K562 (cell line): ENCODE measurements at regions not wholly inside any gene's neighbourhood (a gene's known extent, or its start where the extent isn't known, plus 50 kb on each side); places are given as distances from the start of the nearest gene placed in this dataset.

ENCODE experiments used
- CXXC5 ChIP-seq: fragments of 250-450 bp; sonication (Bioruptor Pico); IDR thresholded peaks from 2 replicates; pipeline ENCODE4 v1.8.0; 2022; ENCODE audit warnings: inconsistent platforms, mild to moderate bottlenecking, moderate library complexity
- MYBL2 ChIP-seq, 2 experiments: fragments of 450-650 bp in 1 of 2; sonication (generic) in 1 of 2; formaldehyde crosslinking in 1 of 2; IDR thresholded peaks; 2 replicates each; pipeline versions ENCODE4 v1.6.1 to v1.8.1; 2017 to 2022; ENCODE audit warnings: borderline replicate concordance in 1 of 2, inconsistent platforms in 1 of 2, low read depth in 1 of 2, mild to moderate bottlenecking in 1 of 2, missing genetic modification reagents in 1 of 2, moderate library complexity in 1 of 2
- NCOA2 ChIP-seq, 2 experiments: fragments of 450-650 bp; IDR thresholded peaks; 2 replicates each; pipeline ENCODE4 v1.6.1; 2018; ENCODE audit warnings: mild to moderate bottlenecking in 2 of 2, moderate library complexity in 1 of 2; ENCODE audit not compliant: partially characterized antibody in 2 of 2
- SIN3A ChIP-seq, 2 experiments: fragments of 150-350 bp in 1 of 2; IDR thresholded peaks; 2 replicates each; pipeline ENCODE4 v1.6.1; 2011 to 2016; ENCODE audit warnings: borderline replicate concordance in 2 of 2, low read depth in 2 of 2, low read length in 2 of 2, mild to moderate bottlenecking in 2 of 2, moderate library complexity in 2 of 2; ENCODE audit not compliant: control insufficient read depth in 1 of 2
- SMARCE1 ChIP-seq: fragments of 450-650 bp; IDR thresholded peaks from 2 replicates; pipeline ENCODE4 v1.7.1; 2016; ENCODE audit warnings: mild to moderate bottlenecking
- TF ChIP-seq, protein P1 (sequence below), 3 experiments: IDR thresholded peaks in 2 of 3; conservative IDR thresholded peaks in 1 of 3; 2 replicates each; pipeline ENCODE4 v1.5.1; 2011 to 2012; ENCODE audit warnings: low read length in 3 of 3, mild to moderate bottlenecking in 3 of 3, control low read depth in 2 of 3, improper control_type of control experiment in 1 of 3, inconsistent platforms in 1 of 3, low read depth in 1 of 3, mixed read lengths in 1 of 3, moderate library complexity in 1 of 3; ENCODE audit not compliant: insufficient read depth in 2 of 3

DNA sequence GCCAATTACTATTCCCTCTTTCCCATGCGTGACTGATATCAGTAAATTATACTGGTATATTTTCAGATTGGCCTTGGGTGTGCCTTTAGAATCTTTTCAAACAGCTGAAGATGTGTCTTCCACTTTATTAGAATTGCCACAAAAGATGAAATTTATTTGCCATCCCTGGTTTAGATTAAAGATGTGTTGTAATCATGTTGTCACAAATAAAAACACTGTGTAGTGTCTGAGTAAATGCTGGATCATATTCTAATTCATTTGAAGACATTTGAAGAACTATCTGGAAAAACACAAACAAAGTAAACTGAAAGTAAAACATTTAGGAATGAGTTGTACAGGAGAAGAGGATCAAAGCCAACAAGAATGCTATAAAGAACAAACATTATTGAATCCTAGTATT, 339.7 kb upstream of the COL8A1 start:
- no peak for TF ChIP-seq SMARCE1
- no peak for TF ChIP-seq SIN3A (IDR thresholded peaks at IDR 0.05; ENCODE audit: borderline replicate concordance in 2 of 2, control insufficient read depth in 1 of 2, low read depth in 2 of 2, low read length in 2 of 2)
- TF ChIP-seq, protein P1, sequence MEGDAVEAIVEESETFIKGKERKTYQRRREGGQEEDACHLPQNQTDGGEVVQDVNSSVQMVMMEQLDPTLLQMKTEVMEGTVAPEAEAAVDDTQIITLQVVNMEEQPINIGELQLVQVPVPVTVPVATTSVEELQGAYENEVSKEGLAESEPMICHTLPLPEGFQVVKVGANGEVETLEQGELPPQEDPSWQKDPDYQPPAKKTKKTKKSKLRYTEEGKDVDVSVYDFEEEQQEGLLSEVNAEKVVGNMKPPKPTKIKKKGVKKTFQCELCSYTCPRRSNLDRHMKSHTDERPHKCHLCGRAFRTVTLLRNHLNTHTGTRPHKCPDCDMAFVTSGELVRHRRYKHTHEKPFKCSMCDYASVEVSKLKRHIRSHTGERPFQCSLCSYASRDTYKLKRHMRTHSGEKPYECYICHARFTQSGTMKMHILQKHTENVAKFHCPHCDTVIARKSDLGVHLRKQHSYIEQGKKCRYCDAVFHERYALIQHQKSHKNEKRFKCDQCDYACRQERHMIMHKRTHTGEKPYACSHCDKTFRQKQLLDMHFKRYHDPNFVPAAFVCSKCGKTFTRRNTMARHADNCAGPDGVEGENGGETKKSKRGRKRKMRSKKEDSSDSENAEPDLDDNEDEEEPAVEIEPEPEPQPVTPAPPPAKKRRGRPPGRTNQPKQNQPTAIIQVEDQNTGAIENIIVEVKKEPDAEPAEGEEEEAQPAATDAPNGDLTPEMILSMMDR (IDR thresholded peaks at IDR 0.05 in 2 of 3, conservative IDR thresholded peaks at IDR 0.05 in 1 of 3; ENCODE audit: insufficient read depth in 2 of 3, low read depth in 1 of 3, low read length in 3 of 3) = no peak
- no peak for TF ChIP-seq NCOA2 (IDR thresholded peaks at IDR 0.05; ENCODE audit: partially characterized antibody in 2 of 2)
- no peak for TF ChIP-seq MYBL2 (IDR thresholded peaks at IDR 0.05; ENCODE audit: low read depth)
- TF ChIP-seq MYBL2 (CRISPR knock-in tag; IDR thresholded peaks at IDR 0.05; ENCODE audit: borderline replicate concordance) = no peak
- no peak for TF ChIP-seq CXXC5 (CRISPR knock-in tag)
